Testis (tissue), 2 donors: ENCODE measurements at regions not wholly inside any gene's neighbourhood (a gene's known extent, or its start where the extent isn't known, plus 50 kb on each side); places are given as distances from the start of the nearest gene placed in this dataset.

ENCODE experiments used
- DNase-seq: peaks from one replicate; pipeline ENCODE4 v3.0.0-alpha.2; 2019
- H3K27ac ChIP-seq, 2 donors: fragments of 200-600 bp; sonication (generic); one replicate each; pipeline ENCODE4 v1.5.1; 2019
- H3K27me3 ChIP-seq: fragments of 200-600 bp; sonication (generic); one replicate; pipeline ENCODE4 v1.5.1; 2019
- H3K36me3 ChIP-seq: fragments of 200-600 bp; sonication (generic); one replicate; pipeline ENCODE4 v1.5.1; 2017; ENCODE audit warnings: low read depth; ENCODE audit errors: missing control alignments
- H3K4me1 ChIP-seq: fragments of 200-600 bp; sonication (generic); one replicate; pipeline ENCODE4 v1.5.1; 2019
- H3K4me3 ChIP-seq, 2 donors: fragments of 200-600 bp; sonication (generic); one replicate each; pipeline ENCODE4 v1.5.1; 2017 to 2019
- H3K9me3 ChIP-seq: fragments of 200-600 bp; sonication (generic); one replicate; pipeline ENCODE4 v1.5.1; 2017
- CTCF ChIP-seq, 3 experiments: fragments of 450-650 bp in 2 of 3; fragments of 200-600 bp in 1 of 3; sonication (generic) in 1 of 3; IDR thresholded peaks; one replicate each; pipeline ENCODE4 v1.5.1; 2016 to 2019; ENCODE audit warnings: antibody characterized with exemption in 3 of 3, mild to moderate bottlenecking in 2 of 3, moderate library complexity in 1 of 3
- POLR2A ChIP-seq: fragments of 450-650 bp; IDR thresholded peaks from one replicate; pipeline ENCODE4 v1.6.1; 2017; ENCODE audit warnings: antibody characterized with exemption, mild to moderate bottlenecking, moderate library complexity
- WGBS, 2 donors: methylation state at CpG; one replicate each; pipeline ENCODE4 v1.1.5; 2018; 5-methylcytosine and 5-hydroxymethylcytosine counted together
- intact Hi-C: fragments of 100-400 bp; cut with DNase I; formaldehyde crosslinking; loops from one replicate; pipeline ENCODE4 v1.15.1; 2023; ENCODE audit warnings: low total_unique reads

DNA sequence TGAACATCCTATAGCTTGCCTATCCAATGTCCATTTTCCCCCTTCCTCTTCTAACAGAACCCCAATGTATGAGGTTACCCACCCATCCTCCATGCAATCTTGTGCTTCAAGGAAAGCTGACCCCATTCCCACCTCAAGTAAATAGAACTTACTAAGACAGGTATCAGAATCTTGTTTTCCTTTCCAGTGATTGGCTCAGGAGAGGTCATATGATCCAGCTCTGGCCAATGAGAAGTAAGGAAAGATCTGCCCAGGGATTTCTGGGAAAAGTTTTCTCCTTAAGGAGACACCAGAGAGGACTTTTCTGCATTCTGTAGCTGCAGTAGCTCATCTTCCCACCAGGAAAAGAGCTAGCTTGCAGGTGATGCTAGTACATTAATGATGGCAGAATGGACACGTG is 341.8 kb upstream of the ZFP64 start:
- intact Hi-C loops = no loop called here
- Histone ChIP-seq H3K4me3 (no peak overlapping the region), H3K27me3 (no peaks in the 10 kb centered on the region), H3K27ac (no peak overlapping the region), H3K4me1 (no peaks in the 10 kb centered on the region), H3K36me3 (no peaks in the 10 kb centered on the region), H3K9me3 (no peaks in the 10 kb centered on the region)
- TF ChIP-seq POLR2A (no peak), CTCF (IDR thresholded peaks at IDR 0.05) (no peak)
- WGBS, 2 donors = 68 to 78% methylated on average over 1 of the region's 1 CpG
- DNase-seq = peak; percentile 15

- WGBS, 2 donors = 88 to 94% methylated on average over 5 of the region's 5 CpGs
Observed at GRCh38 chr20:52532674-52533073, 341.1 kb upstream of the ZFP64 start.

DNA sequence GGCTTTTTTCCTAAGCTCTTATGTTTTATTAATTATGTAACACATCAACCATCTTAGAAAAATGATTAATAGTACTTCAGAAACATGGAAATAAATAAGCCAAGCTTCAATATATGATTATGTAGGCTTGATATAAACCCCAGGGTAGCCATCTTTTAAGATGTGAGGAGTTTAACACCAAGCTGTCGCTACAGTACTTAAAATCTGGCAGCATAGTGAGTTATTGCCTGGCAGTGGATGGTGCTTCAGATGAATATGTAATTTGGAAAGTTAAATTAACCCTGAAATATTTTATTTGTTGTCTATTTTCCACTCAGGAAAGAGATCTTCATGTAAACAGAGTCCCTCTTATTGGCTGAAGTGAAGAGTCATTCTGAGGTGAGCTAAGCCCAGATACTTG is 339.0 kb upstream of the ZFP64 start:
- WGBS, 2 donors = 90 to 91% methylated on average over 1 of the region's 1 CpG
- no peaks in the 10 kb centered on the region for H3K4me1 ChIP-seq
- TF ChIP-seq CTCF (IDR thresholded peaks at IDR 0.05) (no peak), POLR2A (no peak)
- no peak overlapping the region for H3K27ac ChIP-seq
- DNase-seq = no peak
- H3K36me3 ChIP-seq = no peaks in the 10 kb centered on the region
- H3K9me3 ChIP-seq = no peaks in the 10 kb centered on the region
- intact Hi-C loops = no loop called here
- H3K27me3 ChIP-seq = no peaks in the 10 kb centered on the region
- H3K4me3 ChIP-seq = no peak overlapping the region

More at GRCh38 chr20:52532674-52533073, 341.1 kb upstream of the ZFP64 start:
- intact Hi-C loops = no loop called here
- no peak overlapping the region for H3K4me3 ChIP-seq
- no peak for TF ChIP-seq POLR2A
- TF ChIP-seq CTCF (IDR thresholded peaks at IDR 0.05) = no peak
- H3K9me3 ChIP-seq = no peaks in the 10 kb centered on the region
- no peak for DNase-seq
- no peaks in the 10 kb centered on the region for H3K4me1 ChIP-seq
- H3K27me3 ChIP-seq = no peaks in the 10 kb centered on the region
- H3K36me3 ChIP-seq = no peaks in the 10 kb centered on the region
- no peak overlapping the region for H3K27ac ChIP-seq

DNA sequence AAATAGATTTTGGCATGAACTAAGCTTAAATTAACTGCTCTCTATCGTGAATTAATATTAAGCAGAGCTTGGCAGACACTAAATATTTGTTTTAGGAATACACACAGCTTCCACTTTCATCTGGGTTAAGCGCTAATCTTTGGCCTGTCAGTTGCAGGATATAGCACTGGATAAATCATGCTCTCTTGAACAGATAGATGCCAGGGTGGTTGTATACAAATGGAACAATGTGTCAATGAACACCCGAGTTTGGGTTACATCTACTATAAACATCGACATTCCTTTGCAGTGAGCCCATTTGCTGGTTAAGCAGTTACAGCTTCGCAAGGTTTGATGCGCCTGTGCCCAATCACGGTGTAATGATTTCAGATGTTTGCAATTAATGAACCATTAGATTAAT is 338.2 kb upstream of the ZFP64 start:
- TF ChIP-seq POLR2A (no peak), CTCF (IDR thresholded peaks at IDR 0.05) (no peak)
- H3K4me3 ChIP-seq = no peak overlapping the region
- no peak overlapping the region for H3K27ac ChIP-seq
- no peaks in the 10 kb centered on the region for H3K4me1 ChIP-seq
- DNase-seq = no peak
- no peaks in the 10 kb centered on the region for H3K36me3 ChIP-seq
- no peaks in the 10 kb centered on the region for H3K27me3 ChIP-seq
- intact Hi-C loops = no loop called here
- H3K9me3 ChIP-seq = no peaks in the 10 kb centered on the region
- 72 to 74% methylated on average over 7 of the region's 7 CpGs for WGBS, 2 donors

GRCh38 chr20:52524861-52525260 is 333.3 kb upstream of the ZFP64 start:
- WGBS, 2 donors = 69 to 91% methylated on average over 2 of the region's 2 CpGs
- Histone ChIP-seq H3K27me3 (no peaks in the 10 kb centered on the region), H3K9me3 (no peaks in the 10 kb centered on the region), H3K4me3 (no peak overlapping the region), H3K36me3 (no peaks in the 10 kb centered on the region), H3K27ac (no peak overlapping the region), H3K4me1 (no peaks in the 10 kb centered on the region)
- intact Hi-C loops = no loop called here
- no peak for TF ChIP-seq POLR2A
- DNase-seq = no peak
